OCI-LY1 (cell line): ENCODE measurements at regions not wholly inside any gene's neighbourhood (a gene's known extent, or its start where the extent isn't known, plus 50 kb on each side); places are given as distances from the start of the nearest gene placed in this dataset.

Experiments
- H2AFZ ChIP-seq: fragments of 200-600 bp; sonication (generic), shearing (Covaris generic); 2 replicates; pipeline ENCODE4 v1.6.0; 2014; ENCODE audit warnings: antibody characterized with exemption, mild to moderate bottlenecking, low read length
- H3F3A ChIP-seq: fragments of 200-600 bp; sonication (generic), shearing (Covaris generic); 2 replicates; pipeline ENCODE4 v1.6.0; 2014; ENCODE audit warnings: mild to moderate bottlenecking, antibody characterized with exemption, low read length, moderate library complexity; ENCODE audit not compliant: insufficient read depth
- H3K27ac ChIP-seq: fragments of 200-600 bp; sonication (generic); 2 replicates; pipeline ENCODE4 v1.5.1; 2014; ENCODE audit warnings: low read length, mixed run types, mild to moderate bottlenecking, low read depth; ENCODE audit not compliant: poor library complexity, severe bottlenecking
- H3K27me3 ChIP-seq: fragments of 200-600 bp; sonication (generic); 2 replicates; pipeline ENCODE4 v1.6.0; 2014; ENCODE audit warnings: antibody characterized with exemption, mild to moderate bottlenecking, low read length, moderate library complexity; ENCODE audit not compliant: insufficient read depth
- H3K36me3 ChIP-seq: fragments of 200-600 bp; sonication (generic); 2 replicates; pipeline ENCODE4 v1.6.1; 2014; ENCODE audit warnings: mild to moderate bottlenecking, antibody characterized with exemption, low read length, moderate library complexity, mixed read lengths; ENCODE audit not compliant: insufficient read depth
- H3K4me1 ChIP-seq: fragments of 200-600 bp; sonication (generic); 2 replicates; pipeline ENCODE4 v1.5.1; 2014; ENCODE audit warnings: mild to moderate bottlenecking, low read length, moderate library complexity; ENCODE audit not compliant: insufficient read depth, severe bottlenecking
- H3K4me2 ChIP-seq: fragments of 200-600 bp; sonication (generic), shearing (Covaris generic); 2 replicates; pipeline ENCODE4 v1.6.1; 2014; ENCODE audit warnings: low read length
- H3K4me3 ChIP-seq: fragments of 200-600 bp; sonication (generic); 2 replicates; pipeline ENCODE4 v1.5.1; 2014; ENCODE audit warnings: low read length, low read depth, mild to moderate bottlenecking, mixed read lengths; ENCODE audit not compliant: poor library complexity, severe bottlenecking
- H3K79me2 ChIP-seq: fragments of 200-600 bp; shearing (Covaris generic); 2 replicates; pipeline ENCODE4 v1.6.1; 2016; ENCODE audit warnings: mixed run types, low read length, mixed read lengths; ENCODE audit not compliant: insufficient read depth
- H3K9ac ChIP-seq: fragments of 200-600 bp; sonication (generic), shearing (Covaris generic); 2 replicates; pipeline ENCODE4 v1.6.1; 2014; ENCODE audit warnings: mild to moderate bottlenecking, low read length, mixed read lengths
- H3K9me2 ChIP-seq: fragments of 200-600 bp; sonication (generic), shearing (Covaris generic); 2 replicates; pipeline ENCODE4 v1.6.1; 2014; ENCODE audit warnings: low read depth, mild to moderate bottlenecking, low read length, mixed read lengths
- H3K9me3 ChIP-seq: fragments of 200-600 bp; shearing (Covaris generic); 2 replicates; pipeline ENCODE4 v1.6.1; 2014; ENCODE audit warnings: low read length, mixed read lengths
- H4K20me1 ChIP-seq: fragments of 200-600 bp; sonication (generic), shearing (Covaris generic); 2 replicates; pipeline ENCODE4 v1.6.0; 2016; ENCODE audit warnings: mild to moderate bottlenecking, low read length; ENCODE audit not compliant: insufficient read depth
- EZH2 ChIP-seq: fragments of 200-600 bp; sonication (generic), shearing (Covaris generic); IDR thresholded peaks from 2 replicates; pipeline ENCODE4 v1.8.0; 2017; ENCODE audit warnings: borderline replicate concordance, mixed run types, mild to moderate bottlenecking, antibody characterized with exemption, low read length, moderate library complexity, mixed read lengths
- TF ChIP-seq, protein P1 (sequence below): fragments of 200-600 bp; sonication (generic), shearing (Covaris generic); IDR thresholded peaks from 2 replicates; pipeline ENCODE4 v1.5.1; 2017; ENCODE audit warnings: mild to moderate bottlenecking, antibody characterized with exemption, low read length, moderate library complexity, mixed read lengths

DNA sequence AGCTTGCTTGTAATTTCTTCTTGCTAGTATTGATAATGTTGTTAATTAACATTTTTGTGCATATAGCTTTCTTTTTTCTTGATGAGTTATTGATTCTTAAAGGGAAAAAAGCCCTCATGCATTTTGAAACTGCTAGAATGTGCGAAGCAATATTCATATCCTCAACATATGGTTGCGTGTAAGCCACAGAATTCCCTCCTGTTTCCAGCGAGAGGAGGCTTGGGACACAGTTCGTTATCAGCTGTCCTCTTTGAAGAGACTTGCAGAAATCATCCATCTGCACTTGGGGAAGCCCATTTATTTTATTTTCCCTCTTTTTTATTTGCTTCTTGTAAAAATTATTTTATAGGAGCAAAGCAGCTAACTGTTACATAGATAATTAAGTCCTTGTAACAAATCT lies 398.0 kb downstream of the ADRA2A start:
- no peaks in the 10 kb centered on the region for H4K20me1 ChIP-seq
- no peak overlapping the region for H3K27ac ChIP-seq

DNA sequence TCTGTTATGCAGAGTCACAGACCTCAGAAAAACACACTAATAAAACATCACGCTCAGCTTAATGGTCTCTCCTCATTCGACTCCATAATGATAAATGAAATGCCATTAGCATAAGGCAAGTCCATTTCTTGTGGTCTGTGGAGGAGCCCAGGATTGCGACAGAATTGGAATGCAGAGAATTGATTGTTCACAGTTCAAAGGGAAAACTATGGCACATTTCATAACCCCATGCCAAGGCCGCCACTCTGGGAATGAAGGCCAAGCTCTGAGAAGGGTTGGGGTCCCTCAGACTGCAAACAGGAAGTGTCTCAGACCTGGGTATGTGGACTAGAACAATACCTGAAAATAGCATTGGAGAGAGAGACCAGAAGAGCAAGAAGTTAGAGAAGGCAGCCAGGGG lies 398.9 kb downstream of the ADRA2A start:
- Histone ChIP-seq H3K9ac (no peak overlapping the region), H3F3A (no peaks in the 10 kb centered on the region), H3K9me2 (no peaks in the 10 kb centered on the region), H3K27ac (no peak overlapping the region), H4K20me1 (no peaks in the 10 kb centered on the region), H3K79me2 (no peaks in the 10 kb centered on the region), H3K36me3 (no peaks in the 10 kb centered on the region), H3K9me3 (no peaks in the 10 kb centered on the region), H3K27me3 (no peaks in the 10 kb centered on the region), H3K4me2 (no peak overlapping the region), H2AFZ (no peak overlapping the region), H3K4me3 (no peak overlapping the region), H3K4me1 (no peaks in the 10 kb centered on the region)
- no peak for TF ChIP-seq EZH2
- TF ChIP-seq, protein P1, sequence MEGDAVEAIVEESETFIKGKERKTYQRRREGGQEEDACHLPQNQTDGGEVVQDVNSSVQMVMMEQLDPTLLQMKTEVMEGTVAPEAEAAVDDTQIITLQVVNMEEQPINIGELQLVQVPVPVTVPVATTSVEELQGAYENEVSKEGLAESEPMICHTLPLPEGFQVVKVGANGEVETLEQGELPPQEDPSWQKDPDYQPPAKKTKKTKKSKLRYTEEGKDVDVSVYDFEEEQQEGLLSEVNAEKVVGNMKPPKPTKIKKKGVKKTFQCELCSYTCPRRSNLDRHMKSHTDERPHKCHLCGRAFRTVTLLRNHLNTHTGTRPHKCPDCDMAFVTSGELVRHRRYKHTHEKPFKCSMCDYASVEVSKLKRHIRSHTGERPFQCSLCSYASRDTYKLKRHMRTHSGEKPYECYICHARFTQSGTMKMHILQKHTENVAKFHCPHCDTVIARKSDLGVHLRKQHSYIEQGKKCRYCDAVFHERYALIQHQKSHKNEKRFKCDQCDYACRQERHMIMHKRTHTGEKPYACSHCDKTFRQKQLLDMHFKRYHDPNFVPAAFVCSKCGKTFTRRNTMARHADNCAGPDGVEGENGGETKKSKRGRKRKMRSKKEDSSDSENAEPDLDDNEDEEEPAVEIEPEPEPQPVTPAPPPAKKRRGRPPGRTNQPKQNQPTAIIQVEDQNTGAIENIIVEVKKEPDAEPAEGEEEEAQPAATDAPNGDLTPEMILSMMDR = no peak

More for the DNA sequence above, 398.0 kb downstream of the ADRA2A start:
- Histone ChIP-seq H3K4me2 (no peak overlapping the region), H3K4me1 (no peaks in the 10 kb centered on the region), H2AFZ (no peak overlapping the region), H3K9ac (no peak overlapping the region), H3K4me3 (no peak overlapping the region), H3F3A (no peaks in the 10 kb centered on the region), H3K79me2 (no peaks in the 10 kb centered on the region), H3K36me3 (no peaks in the 10 kb centered on the region), H3K9me3 (no peaks in the 10 kb centered on the region), H3K9me2 (no peaks in the 10 kb centered on the region), H3K27me3 (no peaks in the 10 kb centered on the region)
- TF ChIP-seq, protein P1 = no peak
- no peak for TF ChIP-seq EZH2

DNA sequence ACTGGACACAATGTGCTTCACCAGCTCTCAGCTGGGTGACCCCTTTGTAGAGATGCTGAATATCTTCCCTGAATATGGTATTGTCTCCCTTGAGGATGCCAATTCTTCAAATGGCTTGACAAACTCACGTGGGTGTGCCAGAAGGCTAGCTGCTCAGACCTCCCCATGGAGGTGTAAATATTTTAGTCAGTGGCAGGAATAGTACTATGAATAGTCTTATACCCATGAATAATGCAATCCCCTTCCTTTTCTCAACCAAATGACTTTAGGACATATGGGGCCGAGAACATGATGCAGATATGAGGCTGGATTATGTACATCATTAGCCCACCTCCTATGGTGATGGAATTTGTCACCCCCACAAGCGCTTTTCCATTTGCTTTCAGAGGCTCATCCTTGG lies 401.8 kb downstream of the ADRA2A start:
- Histone ChIP-seq H4K20me1 (no peaks in the 10 kb centered on the region), H3K27me3 (no peaks in the 10 kb centered on the region), H2AFZ (no peak overlapping the region), H3K4me2 (no peak overlapping the region), H3K9me3 (no peaks in the 10 kb centered on the region), H3F3A (no peaks in the 10 kb centered on the region), H3K4me3 (no peak overlapping the region), H3K9me2 (no peaks in the 10 kb centered on the region), H3K9ac (no peak overlapping the region), H3K79me2 (no peaks in the 10 kb centered on the region), H3K27ac (no peak overlapping the region), H3K36me3 (no peaks in the 10 kb centered on the region), H3K4me1 (no peaks in the 10 kb centered on the region)
- TF ChIP-seq EZH2 = no peak
- TF ChIP-seq, protein P1 = no peak
